NOMO-1 treated with DMSO at 0.1 percent for 48 hours (cell line): ENCODE measurements at regions not wholly inside any gene's neighbourhood (a gene's known extent, or its start where the extent isn't known, plus 50 kb on each side); places are given as distances from the start of the nearest gene placed in this dataset.
"Not testable (repeated sequence)": the region's sequence is repeated elsewhere in the genome, so short reads cannot be mapped to it uniquely, and the experiment has no call there.

ENCODE experiments used
- DNase-seq: peaks from one replicate; lab custom pipeline; 2025; ENCODE audit not compliant: unreplicated experiment; lab: John Stamatoyannopoulos, UW

GRCh38 chr3:21238661-21239060 lies 512.3 kb downstream of the ZNF385D start:
- no peak for DNase-seq

- no peak for DNase-seq
Observed at GRCh38 chr3:21237638-21238037, 513.4 kb downstream of the ZNF385D start.

DNA sequence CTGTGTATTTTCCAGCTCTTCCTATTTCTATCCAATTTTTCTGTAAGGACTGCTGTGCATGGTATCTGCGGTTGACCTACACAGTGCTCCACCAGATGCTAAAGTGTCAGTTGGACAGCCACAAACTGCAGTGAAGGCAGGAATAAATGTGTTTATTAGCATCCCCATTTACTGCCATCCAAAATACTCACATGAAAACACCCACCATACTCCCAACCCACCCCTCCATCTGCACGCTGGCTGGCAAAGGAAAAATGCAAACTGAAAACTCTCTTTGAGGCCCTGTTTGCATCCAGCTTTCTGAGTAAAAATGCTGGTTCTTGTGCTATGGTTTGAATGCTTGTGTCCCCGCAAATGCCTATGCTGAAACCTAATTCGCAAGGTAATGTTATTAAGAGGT lies 515.5 kb downstream of the ZNF385D start:
- DNase-seq = no peak

DNA sequence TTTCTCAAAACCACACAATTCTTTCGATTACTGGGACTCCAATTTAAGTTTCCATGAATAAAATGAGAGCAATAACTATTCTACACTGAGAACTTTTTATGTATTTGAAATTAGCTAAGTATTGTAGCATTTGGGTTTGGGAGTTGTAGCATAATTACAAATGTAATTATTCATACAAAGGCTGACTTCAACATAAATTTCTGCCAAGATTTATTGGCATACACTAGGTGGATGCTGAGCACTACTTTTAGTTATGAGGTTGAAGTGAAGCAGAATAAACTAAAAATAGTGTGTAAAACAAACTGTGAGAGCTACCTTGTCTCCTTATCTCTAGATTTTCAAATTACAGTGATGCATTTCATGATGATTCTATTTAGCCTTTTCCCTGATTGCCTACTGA lies 516.1 kb downstream of the ZNF385D start:
- DNase-seq = no peak

GRCh38 chr3:21229426-21230135 lies 521.4 kb downstream of the ZNF385D start:
- DNase-seq = no peak

- DNase-seq = no peak
Observed at GRCh38 chr3:21226086-21226485, 524.9 kb downstream of the ZNF385D start.

- DNase-seq = no peak
Observed at GRCh38 chr3:21220944-21221343, 530.1 kb downstream of the ZNF385D start.

DNA sequence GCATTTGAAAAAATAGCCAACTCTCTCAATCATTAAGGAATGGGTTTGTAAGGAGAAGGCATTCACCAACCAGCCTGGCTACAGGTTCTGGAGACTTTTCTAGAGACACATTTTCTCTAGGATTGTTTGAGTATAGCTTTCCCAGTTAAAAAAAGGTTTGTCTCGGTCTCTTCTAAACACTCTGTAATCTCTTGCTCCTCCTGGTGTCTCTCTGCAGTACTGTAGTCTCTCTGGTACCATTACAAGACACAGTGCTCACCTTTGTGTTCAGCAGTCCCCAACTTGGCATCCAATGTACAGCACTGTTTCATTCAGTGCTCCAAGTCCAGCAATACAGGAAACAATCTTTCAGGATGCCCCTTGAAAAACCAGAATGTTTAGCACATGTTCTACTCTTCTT lies 534.4 kb downstream of the ZNF385D start:
- no peak for DNase-seq

- not testable (repeated sequence) for DNase-seq
Observed at GRCh38 chr3:21204122-21204521, 546.9 kb downstream of the ZNF385D start.

DNA sequence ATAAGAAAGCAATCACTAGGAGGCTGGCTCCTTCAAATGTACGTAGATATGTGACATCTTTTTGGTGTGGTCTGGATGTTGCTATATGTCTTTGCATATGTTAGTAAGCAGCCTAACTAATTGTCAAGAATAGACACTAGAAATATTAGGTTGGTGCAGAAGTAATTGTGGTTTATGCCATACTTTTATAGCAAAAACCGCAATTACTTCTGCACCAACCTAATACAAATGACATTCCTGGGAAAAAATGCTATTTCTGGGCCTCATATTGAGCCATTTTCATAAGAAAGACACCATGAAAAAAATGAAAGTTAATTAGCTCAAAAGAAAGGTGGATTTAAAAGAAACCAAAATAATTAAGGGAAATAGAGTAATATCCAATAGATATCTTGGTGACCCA lies 555.8 kb downstream of the ZNF385D start:
- no peak for DNase-seq

DNA sequence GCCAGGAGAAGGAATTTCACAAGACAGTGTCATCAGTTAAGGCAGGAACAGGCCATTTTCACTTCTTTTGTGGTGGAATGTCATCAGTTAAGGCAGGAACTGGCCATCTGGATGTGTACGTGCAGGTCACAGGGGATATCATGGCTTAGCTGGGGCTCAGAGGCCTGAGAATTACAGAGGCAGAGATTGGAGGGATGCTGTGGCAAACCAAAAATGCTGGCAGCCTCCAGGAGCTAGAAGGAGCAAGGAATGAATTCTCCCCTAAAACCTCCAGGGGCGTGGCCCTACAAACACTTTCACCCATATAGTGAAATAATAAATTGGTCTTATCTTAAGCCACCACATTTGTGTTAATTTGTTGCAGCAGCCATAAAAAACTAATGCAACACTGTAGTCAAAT lies 557.0 kb downstream of the ZNF385D start:
- DNase-seq = not testable (repeated sequence)

GRCh38 chr3:21188459-21188858 lies 562.6 kb downstream of the ZNF385D start:
- DNase-seq = no peak

DNA sequence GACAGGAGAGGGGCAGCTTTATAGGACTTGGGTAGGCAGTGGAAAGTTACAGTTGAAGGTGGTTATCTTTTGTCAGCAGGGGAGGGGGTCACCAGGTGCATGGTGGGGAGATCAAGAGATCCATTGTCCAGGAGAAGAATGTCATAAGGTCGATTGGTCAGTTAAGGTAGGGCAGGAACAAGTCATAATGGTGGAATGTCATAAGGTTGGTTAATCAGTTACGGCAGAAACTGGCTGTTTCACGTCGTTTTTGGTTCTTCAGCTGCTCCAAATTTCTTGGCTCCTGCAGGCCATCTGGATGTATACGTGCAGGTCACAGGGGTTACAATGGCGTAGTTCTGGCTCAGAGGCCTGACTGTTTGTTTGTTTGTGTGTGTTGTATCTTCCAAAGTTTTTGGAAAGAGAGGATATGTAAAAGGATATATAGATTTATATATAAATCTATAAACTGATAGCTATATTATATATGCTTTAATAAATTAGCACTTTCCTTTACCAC lies 565.1 kb downstream of the ZNF385D start:
- no peak for DNase-seq

- DNase-seq = no peak
Observed at GRCh38 chr3:21174461-21174860, 576.5 kb downstream of the ZNF385D start.

DNA sequence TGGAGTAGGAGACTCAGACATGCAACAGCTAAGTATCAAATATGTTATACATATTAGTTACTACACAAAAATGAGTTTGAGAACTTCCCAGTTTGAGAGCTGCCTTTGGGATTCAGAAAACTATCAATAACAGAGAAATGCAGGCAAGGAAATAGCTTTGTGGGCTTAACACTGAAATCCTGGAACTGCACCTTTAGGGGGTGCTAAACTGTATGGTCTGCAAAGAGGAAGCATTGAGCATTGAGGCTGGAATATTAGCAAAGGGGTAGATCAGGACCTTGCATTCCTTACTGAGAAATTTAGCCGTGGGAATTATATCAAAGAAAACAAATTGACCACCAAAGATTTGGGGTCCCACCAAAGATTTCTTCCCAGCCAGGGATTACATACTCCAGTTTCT lies 580.0 kb downstream of the ZNF385D start:
- DNase-seq = peak; percentile 9

- DNase-seq = no peak
Observed at GRCh38 chr3:21169948-21170347, 581.1 kb downstream of the ZNF385D start.

DNA sequence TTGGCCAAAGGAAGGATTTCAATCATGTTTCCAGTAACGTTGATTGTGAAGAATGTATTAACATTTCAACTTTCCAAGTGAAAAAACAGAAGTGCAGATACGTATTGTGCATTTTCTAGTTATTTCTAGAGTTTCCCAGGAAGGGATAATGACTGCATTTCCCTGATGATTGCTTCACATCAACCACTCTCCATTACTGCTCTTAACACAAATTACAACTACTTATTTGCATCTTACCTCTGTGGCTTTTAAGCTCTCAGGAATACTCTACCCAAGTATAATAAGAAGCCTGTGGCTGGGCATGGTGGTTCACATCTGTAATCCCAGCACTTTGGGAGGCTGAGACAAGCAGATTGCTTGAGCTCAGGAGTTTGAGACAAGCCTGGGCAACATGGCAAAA lies 582.5 kb downstream of the ZNF385D start:
- DNase-seq = no peak

GRCh38 chr3:21163956-21164355 lies 587.1 kb downstream of the ZNF385D start:
- DNase-seq = no peak

GRCh38 chr3:21159543-21159906 lies 591.5 kb downstream of the ZNF385D start:
- no peak for DNase-seq

DNA sequence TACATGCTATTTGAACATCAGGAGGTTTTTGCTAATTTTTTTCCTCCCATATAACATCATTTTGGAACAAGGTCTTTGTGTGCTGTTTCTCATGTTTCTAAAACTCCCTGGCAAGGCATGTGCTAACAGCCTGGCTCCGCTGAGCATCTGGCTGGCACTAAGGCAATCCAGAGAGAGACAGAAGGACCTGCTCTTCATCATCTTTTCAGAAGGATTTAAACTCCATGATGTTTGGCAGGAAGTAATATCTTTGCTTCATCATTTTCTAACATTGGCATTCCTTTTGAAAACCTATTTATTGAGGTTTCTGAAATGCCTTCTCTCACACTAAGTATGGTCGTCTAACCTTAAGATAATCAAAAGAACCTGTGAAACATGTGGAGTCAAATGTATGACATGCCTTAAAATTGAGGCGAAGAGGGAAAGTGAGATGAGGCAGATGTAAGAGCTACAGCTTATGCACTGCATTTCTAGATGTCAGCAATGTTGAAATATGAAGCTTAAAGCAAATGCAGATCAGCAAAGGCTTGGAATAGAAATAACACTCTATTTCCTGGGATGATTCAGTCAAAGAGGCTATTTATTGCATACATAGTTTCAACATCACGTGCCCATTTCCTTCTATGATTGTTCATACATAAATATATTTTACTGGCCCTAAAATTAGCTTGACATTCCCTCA lies 592.0 kb downstream of the ZNF385D start:
- DNase-seq = no peak

GRCh38 chr3:21154911-21155310 lies 596.1 kb downstream of the ZNF385D start:
- DNase-seq = no peak

DNA sequence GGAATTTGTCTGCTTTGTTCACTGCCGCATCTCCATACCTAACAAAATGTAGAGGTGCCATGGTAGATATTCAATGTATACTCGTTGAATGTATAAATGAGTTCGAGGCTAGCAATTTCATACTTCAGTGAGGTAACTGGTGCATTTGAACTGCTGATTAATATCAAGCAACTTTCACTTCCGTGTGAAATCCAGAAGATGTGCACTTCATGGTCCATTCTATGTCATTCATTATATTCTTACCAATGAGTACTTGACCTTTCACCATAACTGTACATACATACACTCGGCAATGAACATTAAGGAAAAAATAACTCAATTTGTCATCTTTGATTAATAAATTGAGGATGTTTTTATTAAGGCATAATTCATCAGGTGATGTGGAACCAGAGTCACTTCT lies 598.5 kb downstream of the ZNF385D start:
- no peak for DNase-seq

DNA sequence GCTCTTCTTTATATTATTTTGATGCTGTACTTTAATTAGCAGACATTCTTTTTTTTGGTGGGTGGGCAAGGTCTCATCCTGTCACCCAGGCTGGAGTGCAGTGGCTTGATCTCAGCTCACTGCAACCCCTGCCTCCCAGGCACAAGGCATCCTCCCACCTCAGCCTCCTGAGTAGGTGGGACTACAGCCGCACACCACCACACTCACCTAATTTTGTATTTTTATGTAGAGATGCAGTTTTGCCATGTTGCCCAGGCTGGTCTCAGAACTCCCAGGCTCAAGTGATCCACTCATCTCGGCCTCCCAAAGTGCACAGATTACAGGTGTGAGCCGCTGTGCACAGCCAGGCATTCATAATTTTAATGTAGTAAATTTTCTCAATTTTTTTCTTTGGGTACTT lies 608.1 kb downstream of the ZNF385D start:
- no peak for DNase-seq
